GM12875 (cell line): ENCODE measurements at regions not wholly inside any gene's neighbourhood (a gene's known extent, or its start where the extent isn't known, plus 50 kb on each side); places are given as distances from the start of the nearest gene placed in this dataset.

Source experiments
- H3K4me3 ChIP-seq: one replicate; pipeline ENCODE4 v1.5.1; 2011; ENCODE audit warnings: low read depth, low read length, control low read depth
- TF ChIP-seq, protein P1 (sequence below): IDR thresholded peaks from 2 replicates; pipeline ENCODE4 v1.5.1; 2011; ENCODE audit warnings: low read depth, mild to moderate bottlenecking, control low read depth, inconsistent platforms, low read length, moderate library complexity, borderline replicate concordance; ENCODE audit not compliant: insufficient read depth

DNA sequence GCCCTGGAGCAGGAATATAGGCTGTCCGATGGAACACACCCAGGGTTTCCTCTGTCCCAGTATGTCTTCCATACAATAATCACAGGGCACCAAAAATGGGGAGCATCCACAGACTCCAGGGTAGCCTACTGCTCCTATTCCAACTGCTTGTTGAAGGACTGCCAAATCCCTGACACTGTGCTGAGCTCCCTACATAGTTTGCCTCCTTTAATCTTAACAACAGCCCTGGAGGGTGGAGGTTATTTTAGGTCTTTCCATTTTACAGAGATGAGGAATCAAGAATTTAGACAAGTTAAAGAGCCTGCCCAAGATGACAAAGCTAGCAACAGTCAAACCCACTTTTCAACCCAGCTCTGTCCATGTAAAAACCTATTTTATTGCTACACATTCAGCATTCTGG, 790.4 kb downstream of the DIAPH3 start:
- TF ChIP-seq, protein P1, sequence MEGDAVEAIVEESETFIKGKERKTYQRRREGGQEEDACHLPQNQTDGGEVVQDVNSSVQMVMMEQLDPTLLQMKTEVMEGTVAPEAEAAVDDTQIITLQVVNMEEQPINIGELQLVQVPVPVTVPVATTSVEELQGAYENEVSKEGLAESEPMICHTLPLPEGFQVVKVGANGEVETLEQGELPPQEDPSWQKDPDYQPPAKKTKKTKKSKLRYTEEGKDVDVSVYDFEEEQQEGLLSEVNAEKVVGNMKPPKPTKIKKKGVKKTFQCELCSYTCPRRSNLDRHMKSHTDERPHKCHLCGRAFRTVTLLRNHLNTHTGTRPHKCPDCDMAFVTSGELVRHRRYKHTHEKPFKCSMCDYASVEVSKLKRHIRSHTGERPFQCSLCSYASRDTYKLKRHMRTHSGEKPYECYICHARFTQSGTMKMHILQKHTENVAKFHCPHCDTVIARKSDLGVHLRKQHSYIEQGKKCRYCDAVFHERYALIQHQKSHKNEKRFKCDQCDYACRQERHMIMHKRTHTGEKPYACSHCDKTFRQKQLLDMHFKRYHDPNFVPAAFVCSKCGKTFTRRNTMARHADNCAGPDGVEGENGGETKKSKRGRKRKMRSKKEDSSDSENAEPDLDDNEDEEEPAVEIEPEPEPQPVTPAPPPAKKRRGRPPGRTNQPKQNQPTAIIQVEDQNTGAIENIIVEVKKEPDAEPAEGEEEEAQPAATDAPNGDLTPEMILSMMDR = no peak
- H3K4me3 ChIP-seq = no peak overlapping the region

DNA sequence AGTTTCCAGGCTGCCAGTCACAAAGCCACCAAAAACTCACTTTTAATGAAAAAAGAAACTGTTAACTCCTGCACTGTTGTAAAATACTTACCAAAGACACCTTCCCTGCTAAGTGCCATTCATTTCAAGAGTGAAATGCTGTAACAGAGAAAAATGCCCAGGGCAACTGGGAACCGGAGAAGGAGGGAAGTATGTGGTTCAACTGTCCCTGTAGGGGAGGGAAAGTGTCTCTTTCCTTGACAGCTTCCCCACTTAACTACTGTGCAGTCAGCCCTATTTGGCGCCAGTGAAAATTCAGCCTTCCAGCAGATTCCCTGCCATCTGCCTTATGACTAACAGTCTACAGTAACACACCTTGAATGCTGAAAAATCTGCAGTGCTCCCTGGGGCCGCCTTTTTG, 789.0 kb downstream of the DIAPH3 start:
- H3K4me3 ChIP-seq = no peak overlapping the region
- TF ChIP-seq, protein P1 = no peak

DNA sequence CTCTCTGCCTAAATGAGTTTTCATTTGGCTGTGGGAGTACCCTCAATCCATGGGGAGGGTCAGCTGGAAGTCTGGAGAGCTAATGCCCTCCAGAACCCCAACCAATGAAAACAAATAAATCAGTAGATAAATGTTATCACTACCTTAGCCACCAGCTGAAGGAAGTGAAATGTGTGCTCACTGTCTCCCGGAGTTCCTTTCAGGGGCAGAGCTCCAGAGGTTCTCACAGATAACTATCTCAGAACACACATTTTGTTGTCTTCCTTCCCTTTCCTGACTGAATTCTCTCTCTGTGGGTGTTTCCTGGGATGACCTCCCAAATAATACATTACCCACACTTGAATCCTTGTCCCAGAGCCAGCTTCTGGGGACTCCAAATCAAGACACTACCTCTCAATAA, 779.6 kb downstream of the DIAPH3 start:
- TF ChIP-seq, protein P1 = no peak
- H3K4me3 ChIP-seq = no peak overlapping the region

DNA sequence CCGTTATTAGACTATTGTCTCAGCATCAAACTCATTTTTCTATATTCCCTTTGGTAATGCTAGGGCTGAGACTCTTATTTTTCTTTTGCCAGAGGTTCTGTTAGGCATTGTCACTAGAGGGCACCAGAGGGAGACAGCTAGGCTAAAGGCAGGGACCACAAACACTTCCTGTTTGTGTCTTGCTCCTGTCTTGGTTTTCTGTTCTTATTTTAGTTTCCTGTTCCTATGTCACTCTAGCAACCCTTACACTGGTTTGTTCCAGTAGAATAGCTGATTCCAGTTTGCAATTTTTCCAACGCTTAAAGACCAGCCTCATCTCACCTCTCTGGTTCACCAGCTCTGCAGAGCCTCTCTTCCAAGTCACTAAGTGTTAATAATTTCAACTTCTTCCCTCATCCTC, 772.0 kb downstream of the DIAPH3 start:
- TF ChIP-seq, protein P1 = peak; percentile 82
- no peak overlapping the region for H3K4me3 ChIP-seq

DNA sequence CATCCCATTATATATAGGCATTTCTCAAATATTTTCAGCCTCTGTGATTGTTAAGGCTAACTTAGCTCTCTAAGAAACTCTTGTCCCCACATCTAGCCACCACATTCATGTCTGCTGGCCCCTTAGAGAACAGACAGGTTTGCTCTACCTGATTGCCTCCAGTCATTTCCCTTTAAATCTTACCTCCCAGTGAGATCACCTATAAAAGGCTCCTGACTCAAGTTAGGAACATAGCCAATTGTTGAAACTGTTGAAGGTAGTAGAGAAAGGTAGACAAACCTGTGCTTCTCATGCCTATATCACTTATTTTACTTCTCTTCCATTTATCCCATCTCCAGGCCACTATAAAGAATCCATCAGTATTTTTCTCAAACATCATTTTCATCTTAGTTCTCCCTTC, 771.4 kb downstream of the DIAPH3 start:
- H3K4me3 ChIP-seq = no peak overlapping the region

DNA sequence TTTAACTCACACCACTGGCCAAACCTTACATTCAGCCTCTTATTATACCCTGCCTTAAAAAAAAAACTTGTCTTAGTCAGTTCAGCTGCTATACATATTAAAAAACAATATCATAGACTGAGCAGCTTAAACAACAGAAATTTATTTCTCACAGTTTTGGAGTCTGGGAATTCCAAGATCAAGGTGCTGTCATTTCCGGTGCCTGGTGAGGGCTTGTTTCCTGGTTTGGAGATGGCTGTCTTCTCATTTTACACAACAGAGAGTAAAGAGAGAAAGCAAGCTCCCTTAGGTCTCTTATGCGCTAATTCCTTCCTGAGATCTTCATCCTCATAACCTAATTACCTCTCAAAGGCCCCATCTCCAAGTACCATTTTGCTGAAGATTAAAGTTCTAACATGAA, 769.2 kb downstream of the DIAPH3 start:
- H3K4me3 ChIP-seq = no peak overlapping the region
- TF ChIP-seq, protein P1 = no peak

More for the DNA sequence above, 771.4 kb downstream of the DIAPH3 start:
- TF ChIP-seq, protein P1 = no peak

DNA sequence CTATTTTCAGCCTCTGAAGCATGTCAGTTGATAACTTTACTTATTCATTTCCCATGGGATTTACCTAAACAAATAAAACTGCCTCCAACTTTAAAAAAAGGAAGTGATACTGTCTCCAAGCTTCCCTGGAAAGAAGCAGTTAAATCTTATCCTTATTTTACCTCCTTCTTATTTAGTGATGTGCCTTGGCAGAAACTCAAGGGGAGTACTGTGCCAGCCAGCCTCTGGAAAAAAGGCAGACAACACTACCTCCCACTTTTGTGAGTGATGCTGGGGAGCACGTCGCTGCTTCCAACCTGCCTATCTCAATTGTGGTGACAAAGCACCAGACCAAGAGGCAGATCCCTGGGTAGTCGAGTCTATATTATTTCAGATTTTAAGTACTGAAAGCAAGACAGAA, 765.6 kb downstream of the DIAPH3 start:
- no peak overlapping the region for H3K4me3 ChIP-seq
- TF ChIP-seq, protein P1 = no peak
